ENCODE measurements at regions not wholly inside any gene's neighbourhood (a gene's known extent, or its start where the extent isn't known, plus 50 kb on each side); places are given as distances from the start of the nearest gene placed in this dataset.

GRCh38 chr1:25084407-25084806 lies 147.9 kb downstream of the SYF2 start:
- intact Hi-C loops (cut with DNase I): no loop called here
- DNase-seq: no peak

- DNase-seq: peak in 1 of 10 donors; percentile 63
- intact Hi-C loops (cut with DNase I): no loop called here
Measured at GRCh38 chr1:25083481-25084345, 148.6 kb downstream of the SYF2 start.

- peak in 1 of 10 donors; percentile 52 for DNase-seq
- intact Hi-C loops (cut with DNase I): no loop called here
Measured at GRCh38 chr1:25082995-25083394, 149.3 kb downstream of the SYF2 start.

GRCh38 chr1:25082216-25082899 lies 149.9 kb downstream of the SYF2 start:
- intact Hi-C loops (cut with DNase I): no loop called here
- peak in 1 of 10 donors; percentile 45 for DNase-seq

GRCh38 chr1:25081496-25081895 lies 150.8 kb downstream of the SYF2 start:
- intact Hi-C loops (cut with DNase I): no loop called here
- DNase-seq: peak in 1 of 10 donors; percentile 7

GRCh38 chr1:25080294-25081209 lies 150.5 kb upstream of the RUNX3 start:
- DNase-seq: peak in 2 of 10 donors; percentile 26 to 55

GRCh38 chr1:25079048-25079447 lies 149.0 kb upstream of the RUNX3 start:
- DNase-seq: no peak
- intact Hi-C loops (cut with DNase I): no loop called here

More at GRCh38 chr1:25080294-25081209, 150.5 kb upstream of the RUNX3 start:
- intact Hi-C loops (cut with DNase I): no loop called here

GRCh38 chr1:25074351-25075227 lies 144.5 kb upstream of the RUNX3 start:
- DNase-seq: peak in 2 of 10 donors; percentile 44 to 64
- intact Hi-C loops (cut with DNase I): no loop called here

GRCh38 chr1:25073640-25074270 lies 143.7 kb upstream of the RUNX3 start:
- intact Hi-C loops (cut with DNase I): no loop called here
- peak in 3 of 10 donors; percentile 50 to 69 (median 63) for DNase-seq

GRCh38 chr1:25072461-25072860 lies 142.4 kb upstream of the RUNX3 start:
- DNase-seq: peak in 2 of 10 donors; percentile 40 to 48
- intact Hi-C loops (cut with DNase I): no loop called here

GRCh38 chr1:25068829-25069228 lies 138.8 kb upstream of the RUNX3 start:
- DNase-seq: peak in 2 of 10 donors; percentile 25 to 27

GRCh38 chr1:25068316-25068715 lies 138.2 kb upstream of the RUNX3 start:
- peak in 3 of 10 donors; percentile 39 to 43 (median 40) for DNase-seq
- intact Hi-C loops (cut with DNase I): no loop called here

More at GRCh38 chr1:25068829-25069228, 138.8 kb upstream of the RUNX3 start:
- intact Hi-C loops (cut with DNase I): no loop called here

GRCh38 chr1:25067518-25068251 lies 137.6 kb upstream of the RUNX3 start:
- intact Hi-C loops (cut with DNase I): no loop called here
- peak in 3 of 10 donors; percentile 18 to 41 (median 35) for DNase-seq

GRCh38 chr1:25066731-25067517 lies 136.8 kb upstream of the RUNX3 start:
- DNase-seq: peak in 3 of 10 donors; percentile 25 to 54 (median 54)
- intact Hi-C loops (cut with DNase I): no loop called here

GRCh38 chr1:25066256-25066655 lies 136.2 kb upstream of the RUNX3 start:
- peak in 4 of 10 donors; percentile 37 to 83 (median 78) for DNase-seq
- intact Hi-C loops (cut with DNase I): no loop called here

GRCh38 chr1:25065795-25066238 lies 135.7 kb upstream of the RUNX3 start:
- intact Hi-C loops (cut with DNase I): no loop called here
- DNase-seq: peak in 3 of 10 donors; percentile 62 to 87 (median 80)

GRCh38 chr1:25065321-25065721 lies 135.2 kb upstream of the RUNX3 start:
- peak in 2 of 10 donors; percentile 44 to 58 for DNase-seq
- intact Hi-C loops (cut with DNase I): no loop called here
